ENCODE measurements at regions not wholly inside any gene's neighbourhood (a gene's known extent, or its start where the extent isn't known, plus 50 kb on each side); places are given as distances from the start of the nearest gene placed in this dataset.
"Not testable (repeated sequence)": the region's sequence is repeated elsewhere in the genome, so short reads cannot be mapped to it uniquely, and the experiment has no call there.

DNA sequence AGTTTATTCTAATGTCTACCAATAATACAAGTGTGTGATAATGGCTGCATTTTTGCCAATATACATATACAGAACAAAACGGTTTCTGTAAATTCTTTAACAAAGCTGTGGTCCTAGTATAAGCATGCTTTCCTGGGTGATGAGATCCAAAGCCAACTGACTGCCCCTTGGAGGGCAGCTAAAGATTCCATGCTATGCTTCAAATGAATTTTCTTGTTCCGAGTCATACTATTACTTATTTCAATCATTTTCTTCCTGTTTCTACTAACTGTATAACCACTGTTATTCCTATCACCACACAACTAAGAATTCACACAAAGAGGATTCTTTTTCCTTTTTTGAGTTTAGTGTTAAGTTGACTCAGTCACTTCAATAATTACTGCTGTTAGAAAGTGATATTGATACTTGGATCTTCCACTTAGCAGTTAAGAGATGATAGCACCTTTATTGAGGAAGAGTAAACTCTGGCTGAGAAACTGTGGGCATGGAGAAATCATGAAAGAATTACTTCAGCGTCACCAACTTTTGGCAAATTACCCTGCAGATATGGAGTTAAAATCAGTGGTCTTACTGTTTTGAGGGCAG, 197.5 kb downstream of the ARL4A start:
- DNase-seq (ENCODE audit: low read depth): peak; percentile 17

GRCh38 chr7:12888717-12889116, 201.3 kb downstream of the ARL4A start:
- DNase-seq (ENCODE audit: low read depth): peak; percentile 32

- DNase-seq (ENCODE audit: low read depth): peak; percentile 18
Measured at GRCh38 chr7:12889391-12889790, 202.0 kb downstream of the ARL4A start.

- DNase-seq (ENCODE audit: low read depth): no peak
Measured at GRCh38 chr7:12890586-12890985, 203.2 kb downstream of the ARL4A start.

GRCh38 chr7:12893292-12893691, 205.9 kb downstream of the ARL4A start:
- no peak for DNase-seq (ENCODE audit: low read depth)

GRCh38 chr7:12895296-12895695, 207.9 kb downstream of the ARL4A start:
- no peak for DNase-seq (ENCODE audit: low read depth)

- DNase-seq (ENCODE audit: low read depth): no peak
Measured at GRCh38 chr7:12896316-12896715, 208.9 kb downstream of the ARL4A start.

DNA sequence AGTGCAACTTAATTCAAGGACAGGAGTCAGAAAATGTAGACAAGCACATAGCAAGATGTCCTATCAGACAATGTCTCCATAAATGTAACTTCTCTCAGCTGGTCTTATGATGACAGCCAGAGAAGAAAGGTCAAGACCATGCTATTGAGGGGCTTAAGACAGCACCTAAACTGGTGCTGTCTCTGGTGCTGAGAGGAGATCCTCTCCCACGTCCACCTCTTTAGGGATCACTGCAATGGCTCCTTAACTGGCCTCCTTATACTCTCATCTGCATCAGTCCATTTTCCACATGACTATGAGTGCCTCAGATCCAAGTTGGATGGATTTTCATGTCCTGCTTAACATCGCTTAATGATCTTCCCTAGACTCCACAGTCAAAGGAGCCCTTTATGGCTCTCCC, 210.6 kb downstream of the ARL4A start:
- DNase-seq (ENCODE audit: low read depth): no peak

GRCh38 chr7:12898620-12899019, 211.2 kb downstream of the ARL4A start:
- DNase-seq (ENCODE audit: low read depth): no peak

DNA sequence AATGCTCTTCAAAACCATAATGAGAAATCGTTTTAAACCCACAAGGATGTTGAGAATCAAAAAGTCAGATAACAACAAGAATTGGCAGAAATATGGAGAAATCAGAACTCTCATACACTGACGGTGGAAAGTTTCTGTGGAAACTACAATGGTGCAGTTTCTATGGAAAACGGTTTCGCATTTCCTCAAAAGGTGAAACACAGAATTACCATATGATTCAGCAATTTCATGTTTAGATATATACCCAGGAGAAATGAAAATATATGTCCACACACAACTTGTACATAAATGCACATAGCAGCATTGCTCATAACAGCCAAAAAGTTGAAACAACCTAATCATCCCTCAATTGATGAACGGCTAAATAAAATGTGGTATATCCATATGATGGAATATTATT, 218.2 kb downstream of the ARL4A start:
- DNase-seq (ENCODE audit: low read depth): no peak

DNA sequence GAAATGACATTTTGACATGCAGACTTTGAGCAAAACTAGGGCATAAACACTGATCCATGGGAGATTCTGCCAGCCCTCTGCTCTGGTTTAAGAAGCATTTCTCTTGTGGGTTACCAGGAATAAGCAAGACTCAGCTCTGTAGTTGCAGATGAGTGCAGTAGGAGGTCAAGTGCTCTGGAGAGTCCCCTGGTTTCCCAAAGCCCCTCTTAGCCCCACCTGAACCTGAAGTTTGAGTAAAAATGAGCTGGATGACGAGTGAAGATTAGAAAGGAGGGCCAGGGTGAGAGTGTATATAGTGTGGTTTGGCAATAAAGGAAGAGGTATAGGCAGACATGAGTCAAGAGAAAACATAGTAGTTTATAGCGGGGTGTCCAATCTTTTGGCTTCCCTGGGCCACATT, 220.3 kb downstream of the ARL4A start:
- no peak for DNase-seq (ENCODE audit: low read depth)

DNA sequence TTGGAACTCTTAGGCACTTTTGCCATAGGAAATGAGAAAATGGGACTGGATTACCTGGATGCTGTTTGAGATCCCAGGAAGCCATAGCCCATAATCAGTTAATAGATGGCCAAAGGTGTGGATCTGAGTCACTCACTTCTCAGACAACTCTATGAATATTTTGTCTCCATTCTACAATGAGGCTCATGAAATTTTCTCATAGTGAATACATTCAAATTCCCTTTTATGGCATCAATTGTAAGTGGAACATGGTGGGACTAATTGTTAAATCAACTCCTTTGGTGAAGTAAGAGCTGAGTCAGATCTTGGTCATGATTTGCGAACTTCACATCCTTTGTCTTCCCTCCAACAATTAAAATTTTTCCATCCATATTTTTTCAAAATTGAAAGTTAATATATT, 222.1 kb downstream of the ARL4A start:
- no peak for DNase-seq (ENCODE audit: low read depth)

GRCh38 chr7:12911053-12911452, 223.6 kb downstream of the ARL4A start:
- no peak for DNase-seq (ENCODE audit: low read depth)

GRCh38 chr7:12913002-12913401, 225.6 kb downstream of the ARL4A start:
- no peak for DNase-seq (ENCODE audit: low read depth)

DNA sequence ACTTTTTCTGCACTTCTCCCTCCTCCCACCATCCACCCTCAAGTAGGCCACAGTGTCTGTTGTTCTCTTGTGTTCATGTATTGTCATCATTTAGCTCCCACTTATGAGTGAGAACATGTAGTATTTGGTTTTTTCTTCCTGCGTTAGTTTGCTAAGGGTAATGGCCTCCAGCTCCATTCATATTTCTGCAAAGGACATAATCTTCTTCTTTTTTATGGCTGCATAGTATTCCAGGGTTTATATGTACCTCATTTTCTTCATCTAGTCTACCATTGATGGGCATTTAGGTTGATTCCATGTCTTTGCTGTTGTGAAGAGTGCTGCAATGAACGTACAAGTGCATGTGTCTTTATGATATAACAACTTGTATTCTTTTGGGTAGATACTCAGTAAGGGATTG, 230.4 kb downstream of the ARL4A start:
- DNase-seq (ENCODE audit: low read depth): no peak

DNA sequence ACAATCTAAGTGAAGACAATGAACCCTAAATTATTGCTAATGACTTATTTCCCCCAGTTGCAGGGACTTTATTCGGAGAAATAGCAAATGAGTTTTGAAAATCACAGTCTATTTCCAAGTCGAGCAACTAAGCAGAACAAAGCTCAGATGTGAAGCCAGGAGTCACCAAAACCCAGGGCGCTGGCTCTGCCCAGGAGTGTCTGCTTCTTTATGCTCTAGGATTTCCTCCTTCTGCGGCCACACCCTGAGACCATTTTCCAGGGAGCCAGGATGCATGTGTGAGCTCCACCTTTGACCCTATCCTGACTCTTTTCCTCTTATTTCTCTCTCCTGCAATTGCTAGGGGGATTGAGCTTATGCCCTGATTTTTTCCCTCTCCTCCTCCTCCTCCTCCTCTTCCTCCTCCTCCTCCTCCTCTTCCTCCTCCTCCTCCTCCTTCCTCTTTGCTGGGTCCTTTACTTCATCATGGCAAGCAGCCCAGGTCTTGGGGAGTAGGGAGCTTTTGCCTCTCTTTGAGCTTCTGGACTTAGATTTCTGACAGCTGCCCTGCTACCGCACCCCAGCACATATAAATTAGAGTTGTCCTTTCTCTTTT, 234.4 kb downstream of the ARL4A start:
- DNase-seq (ENCODE audit: low read depth): no peak

DNA sequence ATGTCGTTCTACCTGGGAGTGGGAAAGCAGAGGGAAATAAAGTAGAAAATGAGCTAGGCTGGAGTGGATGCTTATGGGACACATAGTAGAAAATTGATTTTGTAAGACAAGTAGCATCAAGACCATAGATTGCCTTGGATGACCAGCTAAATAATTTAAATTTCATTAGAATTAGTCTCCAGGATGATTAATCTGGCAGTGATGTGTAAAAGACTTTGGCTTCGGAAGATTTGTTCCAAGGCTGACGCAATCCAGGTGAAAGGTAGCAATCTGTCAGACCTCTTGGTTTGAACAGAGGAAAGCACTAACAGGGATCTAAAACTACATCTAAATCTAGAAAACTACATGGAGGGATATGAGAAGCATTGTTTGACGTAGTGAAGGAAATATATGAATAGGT, 236.5 kb downstream of the ARL4A start:
- DNase-seq (ENCODE audit: low read depth): no peak

GRCh38 chr7:12926206-12926605, 238.8 kb downstream of the ARL4A start:
- DNase-seq (ENCODE audit: low read depth): no peak

- DNase-seq (ENCODE audit: low read depth): no peak
Measured at GRCh38 chr7:12927635-12928434, 240.4 kb downstream of the ARL4A start.

DNA sequence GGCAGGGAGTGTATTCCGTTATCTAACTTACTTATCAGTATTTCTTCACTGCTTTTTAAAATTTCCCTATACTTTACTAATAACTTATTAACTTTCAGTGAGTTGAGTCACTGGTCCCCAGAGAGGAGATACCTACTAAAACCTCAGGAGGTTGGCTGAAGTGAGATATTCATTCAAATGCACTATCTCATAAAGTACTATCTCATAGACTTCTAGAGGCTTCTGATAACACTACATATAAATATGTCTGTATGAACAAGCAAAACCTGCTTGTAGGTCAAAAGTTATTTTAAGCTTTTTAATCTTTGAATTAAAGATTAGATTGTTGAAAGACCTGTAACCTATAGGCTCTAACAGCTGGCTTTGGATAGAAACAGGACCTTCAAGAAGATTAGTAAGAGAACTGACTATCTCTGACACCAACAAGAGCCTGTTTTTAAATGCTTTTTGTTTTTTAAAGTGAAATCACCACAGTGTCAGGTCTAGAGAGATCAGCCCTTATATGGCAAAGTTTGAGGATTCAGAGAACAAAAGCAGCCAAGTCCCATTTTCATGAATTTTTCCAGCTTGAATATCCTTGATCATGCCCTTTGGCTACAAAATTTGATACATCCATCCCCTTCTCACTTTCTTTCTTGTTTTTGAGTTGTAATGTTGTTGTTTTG, 242.2 kb downstream of the ARL4A start:
- no peak for DNase-seq (ENCODE audit: low read depth)

- no peak for DNase-seq (ENCODE audit: low read depth)
Measured at GRCh38 chr7:12930534-12930933, 243.1 kb downstream of the ARL4A start.

- not testable (repeated sequence) for DNase-seq (ENCODE audit: low read depth)
Measured at GRCh38 chr7:12931465-12931864, 244.0 kb downstream of the ARL4A start.

DNA sequence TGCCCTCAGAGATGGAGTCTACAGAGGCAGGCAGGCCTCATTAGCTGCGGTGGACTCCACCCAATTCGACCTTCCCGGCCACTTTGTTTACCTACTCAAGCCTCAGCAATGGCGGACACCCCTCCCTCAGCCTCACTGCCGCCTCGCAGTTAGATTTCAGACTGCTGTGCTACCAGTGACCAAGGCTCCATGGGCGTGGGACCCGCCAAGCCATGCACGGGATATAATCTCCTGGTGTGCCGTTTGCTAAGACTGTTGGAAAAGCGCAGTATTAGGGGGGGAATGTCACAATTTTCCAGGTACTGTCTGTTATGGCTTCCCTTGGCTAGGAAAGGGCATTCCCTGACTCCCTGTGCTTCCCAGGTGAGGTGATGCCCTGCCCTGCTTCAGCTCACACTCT, 252.3 kb downstream of the ARL4A start:
- DNase-seq (ENCODE audit: low read depth): no peak

All from non-pigmented ciliary epithelial cell (primary cell).